ENCODE measurements at regions not wholly inside any gene's neighbourhood (a gene's known extent, or its start where the extent isn't known, plus 50 kb on each side); places are given as distances from the start of the nearest gene placed in this dataset.
"Not testable (repeated sequence)": the region's sequence is repeated elsewhere in the genome, so short reads cannot be mapped to it uniquely, and the experiment has no call there.

- no peak for TF ChIP-seq CTCF (IDR thresholded peaks at IDR 0.05; ENCODE audit: extremely low read depth, missing control alignments)
- DNase-seq (ENCODE audit: low spot score) = no peak
These were observed 679.7 kb downstream of the ZEB2 start for GRCh38 chr2:143840194-143840593.

- no peak for TF ChIP-seq CTCF (IDR thresholded peaks at IDR 0.05; ENCODE audit: extremely low read depth, missing control alignments)
- no peak for DNase-seq (ENCODE audit: low spot score)
These were observed 680.5 kb downstream of the ZEB2 start for GRCh38 chr2:143839456-143839855.

- DNase-seq (ENCODE audit: low spot score) = not testable (repeated sequence)
These were observed 682.9 kb downstream of the ZEB2 start for GRCh38 chr2:143837055-143837454.

- no peak for TF ChIP-seq CTCF (IDR thresholded peaks at IDR 0.05; ENCODE audit: extremely low read depth, missing control alignments)
- no peak for DNase-seq (ENCODE audit: low spot score)
These were observed 684.4 kb downstream of the ZEB2 start for GRCh38 chr2:143835481-143835880.

- TF ChIP-seq CTCF (IDR thresholded peaks at IDR 0.05; ENCODE audit: extremely low read depth, missing control alignments) = no peak
- no peak for DNase-seq (ENCODE audit: low spot score)
These were observed 686.8 kb downstream of the ZEB2 start for GRCh38 chr2:143833015-143833660.

GRCh38 chr2:143830476-143830875 lies 689.4 kb downstream of the ZEB2 start:
- TF ChIP-seq CTCF (IDR thresholded peaks at IDR 0.05; ENCODE audit: extremely low read depth, missing control alignments) = no peak
- no peak for DNase-seq (ENCODE audit: low spot score)

GRCh38 chr2:143828763-143829537 lies 691.0 kb downstream of the ZEB2 start:
- DNase-seq (ENCODE audit: low spot score) = no peak
- no peak for TF ChIP-seq CTCF (IDR thresholded peaks at IDR 0.05; ENCODE audit: extremely low read depth, missing control alignments)

GRCh38 chr2:143824791-143825190 lies 695.1 kb downstream of the ZEB2 start:
- no peak for TF ChIP-seq CTCF (IDR thresholded peaks at IDR 0.05; ENCODE audit: extremely low read depth, missing control alignments)
- no peak for DNase-seq (ENCODE audit: low spot score)

Measured in GM20000 (cell line).